ENCODE measurements at regions not wholly inside any gene's neighbourhood (a gene's known extent, or its start where the extent isn't known, plus 50 kb on each side); places are given as distances from the start of the nearest gene placed in this dataset.
"Not testable (repeated sequence)": the region's sequence is repeated elsewhere in the genome, so short reads cannot be mapped to it uniquely, and the experiment has no call there.

GRCh38 chr12:67047634-67048033, 221.5 kb upstream of the CAND1 start:
- DNase-seq = no peak

DNA sequence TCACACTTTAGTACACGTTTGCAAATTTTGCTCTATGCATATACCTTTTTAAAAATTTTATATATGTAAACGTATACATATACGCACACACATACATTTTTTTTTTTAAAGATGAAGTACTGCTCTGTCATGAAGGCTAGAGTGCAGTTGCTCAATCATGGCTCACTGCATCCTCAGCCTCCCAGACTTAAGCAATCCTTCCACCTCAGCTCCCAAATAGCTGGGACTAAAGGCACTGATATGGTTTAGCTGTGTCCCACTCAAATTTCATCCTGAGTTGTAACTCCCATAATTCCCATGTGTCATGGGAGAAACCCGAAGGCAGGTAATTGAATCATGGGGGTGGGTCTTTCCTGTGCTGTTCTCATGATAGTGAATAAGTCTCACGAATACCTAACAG, 220.8 kb upstream of the CAND1 start:
- DNase-seq = no peak

DNA sequence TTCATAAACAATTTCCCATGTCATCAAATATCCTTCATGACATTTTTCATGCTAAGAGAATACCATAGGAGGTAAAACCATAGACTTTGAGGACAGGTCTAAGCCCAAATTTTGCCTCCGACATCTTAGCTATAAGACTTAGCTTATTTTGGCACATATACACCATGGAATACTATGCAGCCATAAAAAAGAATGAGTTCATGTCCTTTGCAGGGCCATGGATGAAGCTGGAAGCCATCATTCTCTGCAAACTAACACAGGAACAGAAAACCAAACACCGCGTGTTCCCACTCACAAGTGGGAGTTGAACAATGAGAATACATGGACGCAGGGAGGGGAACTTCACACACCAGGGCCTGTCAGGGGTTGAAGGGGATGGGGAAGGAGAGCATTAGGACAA, 220.0 kb upstream of the CAND1 start:
- DNase-seq = not testable (repeated sequence)

GRCh38 chr12:67052981-67053380, 216.2 kb upstream of the CAND1 start:
- DNase-seq = no peak

GRCh38 chr12:67056329-67056728, 212.8 kb upstream of the CAND1 start:
- no peak for DNase-seq

DNA sequence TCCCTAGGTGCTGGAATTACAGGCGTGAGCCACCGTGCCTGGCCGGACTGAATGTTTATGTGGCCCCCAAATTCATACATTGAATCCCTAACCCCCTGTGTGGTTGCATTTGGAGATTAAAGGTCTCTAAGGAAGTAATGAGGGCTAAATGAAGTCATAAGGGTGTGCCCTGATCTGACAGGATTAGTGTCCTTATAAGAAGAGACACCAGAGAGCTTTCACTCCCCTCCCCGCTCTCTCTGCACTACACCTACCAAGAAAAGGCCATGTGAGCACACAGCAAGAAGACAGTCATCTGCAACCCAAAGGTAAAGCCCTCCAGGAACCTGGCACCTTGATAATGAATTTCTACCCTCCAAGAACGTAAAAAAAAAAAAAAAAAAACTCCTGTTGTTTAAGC, 212.1 kb upstream of the CAND1 start:
- DNase-seq = no peak

- DNase-seq = no peak
Measured at GRCh38 chr12:67062193-67062592, 207.0 kb upstream of the CAND1 start.

- DNase-seq = no peak
Measured at GRCh38 chr12:67067453-67068203, 201.5 kb upstream of the CAND1 start.

- no peak for DNase-seq
Measured at GRCh38 chr12:67068204-67068731, 200.9 kb upstream of the CAND1 start.

GRCh38 chr12:67068761-67069450, 200.3 kb upstream of the CAND1 start:
- DNase-seq = peak in 3 of 5 donors; percentile 23 to 43 (median 25)

DNA sequence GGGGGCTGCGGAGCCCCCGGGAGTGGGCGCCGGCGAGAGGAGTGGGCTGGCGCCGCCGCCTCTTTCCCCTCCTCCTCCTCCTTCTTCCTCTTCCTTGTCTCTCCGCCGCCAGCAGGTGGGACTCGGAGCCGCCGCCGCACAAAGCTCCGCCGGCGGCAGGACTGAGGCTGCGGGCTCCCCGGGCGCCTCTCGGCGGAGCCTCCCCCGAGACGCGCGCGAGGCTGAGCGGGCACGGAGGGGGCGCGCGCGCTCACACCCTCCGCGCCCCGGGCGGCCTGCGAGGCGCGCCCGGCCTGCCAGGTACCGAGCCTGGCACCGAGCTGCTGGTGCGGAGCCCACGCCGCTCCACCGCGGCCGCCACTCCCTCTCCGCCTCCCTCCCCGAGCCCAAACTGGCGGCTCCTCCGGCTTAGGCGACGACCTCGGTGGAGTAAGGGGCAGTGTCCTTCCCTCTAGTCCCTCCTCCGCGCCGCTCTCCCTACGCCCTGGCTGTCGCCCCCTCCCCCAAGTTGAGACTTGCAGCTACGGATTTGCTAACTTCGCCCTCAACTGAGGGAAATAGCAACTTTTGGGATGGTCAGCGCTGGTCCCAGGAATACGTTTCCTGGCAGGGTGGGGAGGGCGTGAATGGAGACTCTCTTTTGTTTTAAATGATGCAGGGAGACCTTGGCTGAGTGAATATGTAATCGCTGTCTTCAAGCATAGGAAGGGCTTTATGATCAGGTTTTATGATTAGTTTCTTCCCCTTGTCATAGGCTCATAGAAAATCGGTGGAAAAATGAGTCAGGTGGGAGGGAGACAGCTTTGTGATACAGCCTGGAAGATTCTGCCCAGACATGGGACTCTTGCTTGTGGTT, 199.5 kb upstream of the CAND1 start:
- DNase-seq = peak in 3 of 5 donors; percentile 12 to 49 (median 18)

DNA sequence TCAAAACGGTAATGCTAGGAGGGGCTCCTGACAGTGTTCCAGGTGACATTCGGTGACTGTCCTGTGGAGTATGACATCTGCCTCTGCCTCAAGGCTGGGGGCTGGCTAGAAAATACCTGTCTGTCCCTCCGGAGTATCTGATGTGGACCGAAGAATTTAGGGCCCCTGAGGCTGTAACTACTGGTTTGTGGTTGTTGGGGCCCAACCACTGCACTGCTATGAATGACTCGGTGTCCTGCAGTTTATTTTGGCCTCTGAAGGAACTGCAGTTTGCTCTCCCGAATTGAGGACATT, 198.9 kb upstream of the CAND1 start:
- DNase-seq = no peak

GRCh38 chr12:67070604-67071003, 198.6 kb upstream of the CAND1 start:
- no peak for DNase-seq

DNA sequence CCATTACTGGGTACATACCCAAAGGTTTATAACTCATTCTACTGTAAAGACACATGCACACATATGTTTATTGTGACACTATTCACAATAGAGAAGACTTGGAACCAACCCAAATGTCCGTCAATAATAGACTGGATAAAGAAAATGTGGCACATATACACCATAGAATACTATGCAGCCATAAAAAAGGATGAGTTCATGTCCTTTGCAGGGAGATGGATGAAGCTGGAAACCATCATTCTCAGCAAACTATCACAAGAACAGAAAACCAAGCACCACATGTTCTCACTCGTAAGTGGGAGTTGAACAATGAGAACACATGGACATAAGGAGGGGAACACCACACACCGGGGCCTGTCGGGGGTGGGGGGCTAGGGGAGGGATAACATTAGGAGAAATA, 196.9 kb upstream of the CAND1 start:
- DNase-seq = not testable (repeated sequence)

DNA sequence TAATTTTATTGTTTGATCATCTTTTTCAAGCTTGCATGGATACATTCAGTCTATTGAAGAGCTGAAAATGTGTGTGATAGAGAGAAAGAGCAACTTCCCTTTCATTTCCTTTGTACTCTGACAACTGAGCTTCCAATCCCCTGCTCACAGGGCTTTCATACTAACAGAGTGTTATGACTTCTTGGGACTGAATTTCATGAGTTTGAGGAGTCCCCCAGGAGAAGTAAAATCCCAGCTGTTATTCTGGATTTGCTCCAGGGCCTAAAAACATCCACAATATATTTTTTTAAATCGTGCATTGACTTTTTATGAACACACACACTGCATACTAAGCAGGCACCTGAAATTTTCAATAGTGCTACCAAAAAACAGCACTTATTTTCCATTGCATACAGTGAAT, 195.8 kb upstream of the CAND1 start:
- no peak for DNase-seq

DNA sequence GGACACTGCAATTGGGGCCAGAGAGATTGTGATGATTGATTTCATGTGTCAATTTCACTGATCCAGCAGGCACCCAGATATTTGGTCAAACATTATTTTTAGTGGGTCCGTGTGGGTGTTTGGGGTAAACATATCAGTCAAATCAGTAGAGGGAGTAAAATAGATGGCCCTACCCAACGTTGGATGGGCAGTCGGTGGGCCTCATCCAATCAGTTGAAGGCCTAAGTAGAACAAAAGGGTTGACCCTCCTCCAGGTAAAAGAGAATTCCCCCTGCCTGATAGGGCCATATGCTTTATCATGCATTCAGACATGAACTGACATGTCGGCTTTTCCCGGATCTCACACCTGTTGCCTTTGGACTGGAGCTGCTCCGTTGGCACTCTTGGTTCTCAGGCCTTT, 195.1 kb upstream of the CAND1 start:
- DNase-seq = no peak

DNA sequence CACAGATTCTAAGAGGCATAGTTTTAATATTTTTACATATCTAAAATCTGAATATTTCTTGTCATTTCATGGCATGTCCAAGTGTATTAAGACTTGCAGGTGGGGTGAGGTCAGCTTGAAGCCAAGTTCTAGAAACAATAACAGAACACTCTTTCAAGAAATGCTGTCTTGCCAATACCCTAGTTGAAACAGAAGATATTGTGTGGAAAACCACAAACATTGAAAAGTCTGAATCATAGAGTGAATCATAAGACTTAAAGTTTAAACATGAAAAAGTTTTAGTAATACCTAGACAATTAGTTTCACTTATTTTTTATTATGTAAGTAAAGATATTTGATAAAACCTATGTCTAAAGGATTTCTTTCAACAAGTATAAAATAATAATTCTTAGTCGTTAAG, 191.5 kb upstream of the CAND1 start:
- no peak for DNase-seq

- no peak for DNase-seq
Measured at GRCh38 chr12:67078957-67079356, 190.2 kb upstream of the CAND1 start.

DNA sequence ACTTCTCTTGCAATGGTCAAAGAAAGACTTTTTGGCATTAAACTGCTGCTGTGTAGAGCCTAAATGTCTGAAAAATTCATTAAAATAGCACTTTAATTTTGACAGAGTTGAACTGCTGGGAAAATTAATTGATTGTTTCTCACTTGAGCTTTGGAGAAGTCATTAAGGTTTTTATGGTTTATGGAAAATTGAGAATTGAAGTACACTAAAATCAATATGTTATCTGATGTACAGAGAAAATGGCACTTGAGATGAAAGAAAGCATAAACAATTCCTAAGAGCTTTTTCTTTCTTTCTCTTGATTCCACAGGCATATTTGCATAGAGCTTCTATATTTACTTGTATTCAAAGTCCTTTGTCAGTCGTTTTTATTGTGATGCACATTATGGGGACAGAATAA, 188.5 kb upstream of the CAND1 start:
- DNase-seq = no peak

DNA sequence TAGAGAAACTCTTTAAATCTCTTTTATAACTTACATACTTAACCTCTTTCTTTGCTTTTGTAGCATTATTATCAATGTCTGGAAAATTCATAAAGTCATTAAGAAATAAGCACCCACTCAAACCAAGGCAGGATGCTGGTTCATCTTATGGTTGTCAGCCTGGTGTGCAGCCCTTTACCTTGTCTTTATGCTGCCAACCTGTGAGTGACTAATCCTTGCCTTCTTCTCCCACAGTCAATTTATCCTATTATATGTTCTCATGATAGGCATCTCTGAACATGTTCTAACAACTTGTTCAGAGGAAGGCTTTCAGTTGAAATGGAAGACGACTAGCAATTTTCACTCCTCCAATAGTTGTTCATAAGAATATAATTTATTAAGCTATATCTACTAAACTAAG, 186.9 kb upstream of the CAND1 start:
- DNase-seq = no peak

- no peak for DNase-seq
Measured at GRCh38 chr12:67085699-67086098, 183.5 kb upstream of the CAND1 start.

DNA sequence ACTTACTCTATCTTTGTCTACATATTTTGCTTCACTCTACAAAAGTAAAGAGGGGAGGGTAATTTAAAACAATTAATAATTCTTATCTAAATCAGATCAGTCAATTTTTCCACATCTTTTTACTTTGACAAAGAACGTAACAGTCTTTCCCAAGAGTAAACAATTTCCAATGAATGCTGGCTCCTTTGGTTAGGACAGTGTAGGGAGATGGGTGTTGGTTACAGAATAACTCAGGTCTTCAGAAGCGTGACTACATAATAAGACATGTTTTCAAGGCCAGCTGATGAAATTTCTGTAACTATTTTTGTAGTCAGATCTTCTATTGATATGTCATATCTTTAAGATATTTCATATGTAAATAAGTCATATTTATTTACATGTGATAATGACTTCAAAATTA, 183.0 kb upstream of the CAND1 start:
- no peak for DNase-seq

- no peak for DNase-seq
Measured at GRCh38 chr12:67088401-67089118, 180.6 kb upstream of the CAND1 start.
